BE2C (cell line): ENCODE measurements at regions not wholly inside any gene's neighbourhood (a gene's known extent, or its start where the extent isn't known, plus 50 kb on each side); places are given as distances from the start of the nearest gene placed in this dataset.

Experiments used
- DNase-seq: peaks from one replicate; pipeline ENCODE4 v3.0.0-alpha.2; 2020
- H3K27me3 ChIP-seq: fragments of 250-450 bp; sonication (Bioruptor Pico); 2 replicates; pipeline ENCODE4 v1.5.1; 2020; ENCODE audit warnings: mild to moderate bottlenecking
- H3K36me3 ChIP-seq: fragments of 250-450 bp; sonication (Bioruptor Pico); 2 replicates; pipeline ENCODE4 v1.5.1; 2020; ENCODE audit warnings: mild to moderate bottlenecking
- H3K4me1 ChIP-seq: fragments of 250-450 bp; sonication (Bioruptor Pico); 2 replicates; pipeline ENCODE4 v1.5.1; 2020
- H3K4me3 ChIP-seq: 2 replicates; pipeline ENCODE4 v1.5.1; 2011; ENCODE audit warnings: low read depth, low read length
- H3K9me3 ChIP-seq: fragments of 250-450 bp; sonication (Bioruptor Pico); 2 replicates; pipeline ENCODE4 v1.5.1; 2020
- TF ChIP-seq, protein P1 (sequence below): IDR thresholded peaks from 2 replicates; pipeline ENCODE4 v1.5.1; 2012; ENCODE audit warnings: mild to moderate bottlenecking, low read depth, low read length

GRCh38 chrX:23589496-23589895 lies 77.8 kb upstream of the PRDX4 start:
- no peaks in the 10 kb centered on the region for H3K4me1 ChIP-seq
- DNase-seq, result no peak
- TF ChIP-seq, protein P1, sequence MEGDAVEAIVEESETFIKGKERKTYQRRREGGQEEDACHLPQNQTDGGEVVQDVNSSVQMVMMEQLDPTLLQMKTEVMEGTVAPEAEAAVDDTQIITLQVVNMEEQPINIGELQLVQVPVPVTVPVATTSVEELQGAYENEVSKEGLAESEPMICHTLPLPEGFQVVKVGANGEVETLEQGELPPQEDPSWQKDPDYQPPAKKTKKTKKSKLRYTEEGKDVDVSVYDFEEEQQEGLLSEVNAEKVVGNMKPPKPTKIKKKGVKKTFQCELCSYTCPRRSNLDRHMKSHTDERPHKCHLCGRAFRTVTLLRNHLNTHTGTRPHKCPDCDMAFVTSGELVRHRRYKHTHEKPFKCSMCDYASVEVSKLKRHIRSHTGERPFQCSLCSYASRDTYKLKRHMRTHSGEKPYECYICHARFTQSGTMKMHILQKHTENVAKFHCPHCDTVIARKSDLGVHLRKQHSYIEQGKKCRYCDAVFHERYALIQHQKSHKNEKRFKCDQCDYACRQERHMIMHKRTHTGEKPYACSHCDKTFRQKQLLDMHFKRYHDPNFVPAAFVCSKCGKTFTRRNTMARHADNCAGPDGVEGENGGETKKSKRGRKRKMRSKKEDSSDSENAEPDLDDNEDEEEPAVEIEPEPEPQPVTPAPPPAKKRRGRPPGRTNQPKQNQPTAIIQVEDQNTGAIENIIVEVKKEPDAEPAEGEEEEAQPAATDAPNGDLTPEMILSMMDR, result no peak
- H3K36me3 ChIP-seq, result no peaks in the 10 kb centered on the region
- no peaks in the 10 kb centered on the region for H3K9me3 ChIP-seq
- no peaks in the 10 kb centered on the region for H3K27me3 ChIP-seq
- no peak overlapping the region for H3K4me3 ChIP-seq

DNA sequence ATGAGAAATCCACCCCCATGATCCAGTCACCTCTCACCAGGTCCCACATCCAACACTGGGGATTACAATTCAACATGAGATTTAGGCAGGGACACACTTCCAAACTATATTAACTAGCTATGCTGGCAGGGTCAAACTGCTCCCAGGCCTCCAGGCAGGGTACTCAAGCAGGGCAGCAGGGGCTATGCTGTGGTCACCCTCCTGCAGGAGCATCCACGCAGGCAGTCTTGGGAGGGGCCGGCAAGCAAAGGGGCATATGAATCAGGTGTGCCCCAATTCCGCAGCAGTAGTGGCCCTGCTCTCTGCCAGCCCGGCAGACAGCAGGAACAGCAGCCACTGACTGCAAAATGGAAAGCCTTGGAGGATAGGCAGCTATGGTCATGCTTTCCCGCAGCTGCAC lies 74.6 kb upstream of the PRDX4 start:
- DNase-seq, result no peak
- H3K27me3 ChIP-seq, result no peaks in the 10 kb centered on the region
- H3K36me3 ChIP-seq, result no peaks in the 10 kb centered on the region
- no peak overlapping the region for H3K4me3 ChIP-seq
- H3K9me3 ChIP-seq, result no peaks in the 10 kb centered on the region
- TF ChIP-seq, protein P1, result no peak
- no peaks in the 10 kb centered on the region for H3K4me1 ChIP-seq

GRCh38 chrX:23598575-23598974 lies 68.7 kb upstream of the PRDX4 start:
- H3K4me1 ChIP-seq, result no peaks in the 10 kb centered on the region

DNA sequence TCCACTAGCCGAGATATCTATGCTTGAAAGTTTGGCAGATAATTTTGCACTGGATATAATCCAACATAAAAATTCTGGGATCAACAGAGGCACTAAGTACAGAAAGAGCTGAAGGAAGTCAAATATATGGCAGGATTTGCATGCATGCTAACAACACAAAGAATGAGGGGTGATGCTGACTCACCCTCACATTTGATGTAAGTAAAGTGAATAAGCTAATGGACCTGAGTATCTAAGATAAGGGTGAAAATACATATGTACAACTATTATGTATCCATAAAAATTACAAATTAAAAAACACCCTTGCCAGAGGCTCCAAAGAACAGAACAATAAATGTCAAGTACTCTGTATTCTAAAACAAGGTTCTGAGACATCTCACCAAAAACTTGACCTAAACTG lies 63.8 kb upstream of the PRDX4 start:
- Histone ChIP-seq H3K36me3 (no peaks in the 10 kb centered on the region), H3K4me3 (no peak overlapping the region), H3K4me1 (no peaks in the 10 kb centered on the region), H3K9me3 (no peaks in the 10 kb centered on the region), H3K27me3 (no peaks in the 10 kb centered on the region)
- TF ChIP-seq, protein P1, result no peak
- DNase-seq, result no peak

More at GRCh38 chrX:23598575-23598974, 68.7 kb upstream of the PRDX4 start:
- Histone ChIP-seq H3K4me3 (no peak overlapping the region), H3K36me3 (no peaks in the 10 kb centered on the region), H3K27me3 (no peaks in the 10 kb centered on the region), H3K9me3 (no peaks in the 10 kb centered on the region)
- DNase-seq, result no peak
- TF ChIP-seq, protein P1, result no peak

GRCh38 chrX:23610495-23610894 lies 56.8 kb upstream of the PRDX4 start:
- no peak for DNase-seq
- Histone ChIP-seq H3K36me3 (no peaks in the 10 kb centered on the region), H3K27me3 (no peaks in the 10 kb centered on the region), H3K4me1 (no peaks in the 10 kb centered on the region), H3K9me3 (no peaks in the 10 kb centered on the region), H3K4me3 (no peak overlapping the region)
- TF ChIP-seq, protein P1, result no peak

GRCh38 chrX:23612846-23613245 lies 54.4 kb upstream of the PRDX4 start:
- Histone ChIP-seq H3K4me3 (no peak overlapping the region), H3K27me3 (no peaks in the 10 kb centered on the region), H3K9me3 (no peaks in the 10 kb centered on the region), H3K4me1 (no peaks in the 10 kb centered on the region), H3K36me3 (no peaks in the 10 kb centered on the region)
- TF ChIP-seq, protein P1, result no peak
- DNase-seq, result no peak
